ENCODE measurements at regions not wholly inside any gene's neighbourhood (a gene's known extent, or its start where the extent isn't known, plus 50 kb on each side); places are given as distances from the start of the nearest gene placed in this dataset.
"Not testable (repeated sequence)": the region's sequence is repeated elsewhere in the genome, so short reads cannot be mapped to it uniquely, and the experiment has no call there.

- DNase-seq, result no peak
Observed at GRCh38 chr6:884570-884969, 191.6 kb upstream of the EXOC2 start.

- DNase-seq, result no peak
Observed at GRCh38 chr6:882084-882598, 189.2 kb upstream of the EXOC2 start.

DNA sequence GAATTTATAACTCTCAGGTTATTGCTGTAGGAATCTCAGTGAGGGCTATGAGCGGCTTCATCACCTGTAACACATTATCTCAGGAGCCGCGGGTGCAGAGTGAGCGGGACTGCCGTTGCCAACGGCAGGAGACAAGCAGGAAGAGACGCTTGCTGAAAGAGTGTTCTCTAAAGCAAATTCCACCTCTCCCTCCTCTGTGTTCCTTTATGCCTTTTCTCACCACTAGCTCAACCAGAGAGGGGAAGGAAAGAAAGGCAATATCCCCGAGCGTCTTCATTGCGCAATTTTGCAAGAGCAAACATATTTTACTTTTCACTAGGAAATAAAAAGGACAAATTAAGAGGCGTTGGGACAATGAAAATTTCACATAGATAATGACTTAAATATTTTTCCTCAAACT, 185.2 kb upstream of the EXOC2 start:
- no peak for DNase-seq

DNA sequence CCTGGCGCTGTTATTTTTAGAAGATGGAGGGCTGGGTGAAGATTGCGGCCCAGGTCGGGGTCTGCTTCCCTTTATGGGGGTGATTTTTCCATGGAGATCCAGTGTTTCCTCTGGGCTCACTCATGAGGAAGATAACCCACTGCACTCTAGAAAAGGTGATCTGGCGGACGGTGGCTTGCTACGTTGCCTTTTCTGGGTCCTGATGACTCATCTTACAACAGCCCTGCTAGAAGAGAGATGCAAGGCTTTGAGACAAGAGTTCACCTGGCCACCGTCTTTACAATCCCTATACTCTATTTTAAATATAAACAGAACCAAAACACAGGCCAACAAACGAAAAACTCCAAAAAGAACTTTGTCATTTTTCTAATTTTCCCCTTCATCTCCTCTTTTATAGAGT, 182.1 kb upstream of the EXOC2 start:
- DNase-seq, result no peak

- DNase-seq, result no peak
Observed at GRCh38 chr6:872570-873125, 179.7 kb upstream of the EXOC2 start.

DNA sequence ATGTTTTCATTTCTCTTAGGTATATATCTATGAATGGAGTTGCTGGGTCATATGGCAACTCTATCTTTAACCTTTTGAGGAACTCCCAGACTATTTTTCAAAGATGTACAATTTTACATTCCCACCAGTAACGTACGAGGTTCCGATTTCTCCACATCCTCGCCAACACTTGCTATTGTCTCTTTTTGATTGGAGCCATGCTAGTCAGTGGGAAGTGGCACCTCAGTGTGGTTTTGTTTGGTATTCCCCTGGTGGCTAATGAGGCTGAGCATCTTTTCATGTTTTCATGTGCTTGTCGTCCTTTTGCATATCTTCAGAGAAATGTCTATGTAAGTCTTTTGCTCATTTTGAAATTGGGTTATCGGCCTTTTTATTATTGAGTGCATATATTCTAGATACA, 178.6 kb upstream of the EXOC2 start:
- no peak for DNase-seq

GRCh38 chr6:870096-870495, 177.2 kb upstream of the EXOC2 start:
- DNase-seq, result no peak

- DNase-seq, result no peak
Observed at GRCh38 chr6:868201-868600, 175.3 kb upstream of the EXOC2 start.

GRCh38 chr6:867378-867777, 174.4 kb upstream of the EXOC2 start:
- no peak for DNase-seq

GRCh38 chr6:866316-866715, 173.4 kb upstream of the EXOC2 start:
- DNase-seq, result no peak

DNA sequence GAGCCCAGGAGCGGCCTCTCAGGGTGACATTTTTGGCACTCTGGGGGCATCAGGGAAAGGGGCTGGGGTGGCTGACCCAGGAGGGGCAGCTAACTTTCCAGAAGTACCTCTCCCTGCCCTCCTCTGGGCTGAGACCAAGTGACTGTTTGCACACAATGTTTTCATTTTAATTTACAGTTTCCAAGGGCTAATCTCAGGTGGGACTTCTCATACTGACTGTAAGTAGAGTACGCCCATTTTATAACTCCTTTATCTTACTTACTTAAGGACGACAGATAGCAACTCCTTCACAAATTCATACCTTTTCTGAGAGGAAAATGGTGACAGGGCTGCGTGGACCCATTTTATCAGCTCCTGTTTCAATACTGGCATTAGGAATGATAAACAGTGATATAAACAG, 172.9 kb upstream of the EXOC2 start:
- no peak for DNase-seq

DNA sequence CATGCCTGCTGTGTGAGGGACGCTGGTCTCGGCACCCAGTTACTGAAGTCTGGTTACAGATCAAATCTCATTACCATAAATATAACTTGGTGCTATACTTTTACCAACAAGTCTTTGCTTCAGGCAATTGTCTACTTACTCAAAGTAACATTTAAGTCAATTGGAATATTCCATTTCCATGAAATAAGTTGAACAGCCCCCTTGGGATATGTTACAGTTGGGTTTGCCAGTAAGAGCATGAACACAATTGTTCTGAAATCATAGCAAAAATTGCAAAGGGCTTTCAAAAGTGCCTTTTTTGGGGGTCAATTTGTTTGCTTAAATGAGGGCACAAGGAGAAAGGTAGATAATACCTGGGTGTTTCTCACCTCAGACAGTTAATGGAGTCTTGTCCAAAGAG, 170.9 kb upstream of the EXOC2 start:
- no peak for DNase-seq

DNA sequence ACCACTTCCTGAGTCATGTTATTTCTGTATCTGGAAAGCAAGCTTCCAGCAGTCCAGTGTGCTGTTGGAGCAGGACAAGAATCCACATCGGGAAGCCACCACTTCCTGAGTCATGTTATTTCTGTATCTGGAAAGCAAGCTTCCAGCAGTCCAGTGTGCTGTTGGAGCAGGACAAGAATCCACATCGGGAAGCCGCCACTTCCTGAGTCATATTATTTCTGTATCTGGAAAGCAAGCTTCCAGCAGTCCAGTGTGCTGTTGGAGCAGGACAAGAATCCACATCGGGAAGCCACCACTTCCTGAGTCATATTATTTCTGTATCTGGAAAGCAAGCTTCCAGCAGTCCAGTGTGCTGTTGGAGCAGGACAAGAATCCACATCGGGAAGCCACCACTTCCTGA, 170.2 kb upstream of the EXOC2 start:
- DNase-seq, result not testable (repeated sequence)

GRCh38 chr6:859936-860335, 167.0 kb upstream of the EXOC2 start:
- DNase-seq, result no peak

DNA sequence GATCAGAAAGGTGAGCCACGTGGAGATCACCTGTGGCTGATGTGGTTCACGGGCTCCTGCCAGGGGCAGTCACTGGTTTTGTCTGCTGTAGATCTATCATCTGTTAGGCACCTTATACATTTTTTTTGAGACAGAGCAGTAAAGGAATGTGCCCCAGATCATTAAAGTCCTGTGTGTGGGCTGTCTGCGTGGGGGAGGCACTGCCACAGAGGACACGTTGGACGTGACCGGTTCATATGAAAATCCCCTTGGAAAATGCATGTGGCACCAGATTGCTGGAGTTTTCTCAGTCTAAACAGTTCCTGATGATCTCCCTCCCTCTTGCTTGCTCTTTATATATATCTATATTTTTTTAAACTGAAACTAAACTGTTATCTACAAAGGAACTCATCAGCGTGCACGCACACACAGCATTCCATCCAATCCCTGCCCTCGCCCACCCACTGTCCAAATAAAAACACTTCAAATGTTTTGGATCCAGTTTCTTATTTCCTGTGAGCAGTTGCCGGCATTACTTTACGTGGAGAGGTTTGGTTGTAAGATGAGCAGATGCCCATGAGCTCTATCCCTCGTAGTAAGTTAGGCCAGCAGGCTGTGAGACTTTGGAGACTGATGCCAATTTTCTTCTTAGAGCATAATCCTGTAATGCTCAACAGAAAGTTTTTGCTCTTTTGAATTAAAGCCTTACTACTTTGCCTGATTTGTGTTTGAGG, 161.6 kb upstream of the EXOC2 start:
- no peak for DNase-seq

DNA sequence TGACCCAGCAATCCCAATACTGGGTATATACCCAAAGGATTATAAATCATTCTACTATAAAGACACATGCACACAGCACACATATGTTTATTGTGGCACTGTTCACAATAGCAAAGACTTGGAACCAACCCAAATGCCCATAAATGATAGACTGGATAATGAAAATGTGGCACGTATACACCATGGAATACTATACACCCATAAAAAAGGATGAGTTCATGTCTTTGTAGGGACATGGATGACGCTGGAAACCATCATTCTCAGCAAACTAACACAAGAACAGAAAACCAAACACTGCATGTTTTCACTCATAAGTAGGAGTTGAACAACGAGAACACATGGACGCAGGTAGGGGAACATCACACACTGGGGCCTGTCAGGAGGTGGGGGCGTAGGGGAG, 159.3 kb upstream of the EXOC2 start:
- not testable (repeated sequence) for DNase-seq

DNA sequence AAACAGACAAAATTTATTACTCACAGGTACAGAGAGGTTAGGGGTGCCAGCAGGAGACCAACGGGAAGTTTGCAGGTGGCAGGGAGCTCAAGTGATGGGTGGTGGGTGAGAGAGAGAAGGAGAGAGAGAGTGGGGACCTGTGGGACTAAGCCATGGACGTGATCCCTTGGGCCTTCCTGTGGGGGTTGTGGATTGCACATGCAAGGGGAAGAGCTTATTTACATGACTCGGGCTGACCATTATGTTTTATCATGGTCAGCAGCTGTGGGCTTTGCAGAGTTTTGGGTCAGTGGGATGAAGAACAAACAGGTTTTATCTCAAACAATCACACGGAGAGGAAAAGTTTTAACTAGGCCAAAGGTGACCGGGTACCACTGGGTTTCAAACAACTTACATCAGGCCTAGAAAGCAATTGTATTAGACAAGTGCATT, 156.2 kb upstream of the EXOC2 start:
- DNase-seq, result no peak

DNA sequence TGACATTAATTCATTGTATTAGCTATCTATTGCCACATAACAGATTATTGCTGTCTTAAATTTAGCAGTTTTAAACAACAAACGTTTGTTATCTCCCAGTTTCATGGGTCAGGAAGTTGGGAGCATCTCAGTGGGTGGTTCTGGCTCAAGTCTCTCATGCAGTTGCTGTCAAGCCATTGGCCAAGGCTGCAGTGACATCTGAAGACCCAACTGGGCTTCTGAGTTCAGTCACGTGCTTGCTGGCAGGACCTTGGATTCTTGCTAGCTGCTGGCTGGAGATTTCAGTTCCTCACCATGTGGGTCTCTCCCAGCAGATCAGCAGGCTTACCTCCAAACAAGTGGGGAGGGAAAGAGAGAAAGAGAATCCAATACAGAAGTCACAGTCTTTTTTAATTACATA, 152.6 kb upstream of the EXOC2 start:
- DNase-seq, result no peak

DNA sequence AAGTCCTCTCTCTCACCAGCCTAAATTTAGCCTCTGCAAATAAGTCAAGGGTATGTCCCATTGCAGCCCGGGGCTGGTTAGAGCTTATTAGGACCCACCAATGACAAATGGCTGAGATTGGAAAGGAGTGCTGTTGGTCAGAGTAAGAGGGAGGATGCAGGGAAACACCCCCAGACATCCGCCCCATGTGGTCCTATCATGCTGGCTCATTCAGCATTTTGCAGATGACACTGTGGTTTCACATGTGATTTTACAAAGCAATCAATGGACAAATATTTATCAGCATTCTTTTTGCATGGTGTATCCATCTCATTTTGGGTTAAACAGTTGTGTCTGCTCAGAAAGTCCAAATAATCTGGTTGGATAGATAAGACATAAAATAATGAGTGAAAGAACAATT, 152.2 kb upstream of the EXOC2 start:
- no peak for DNase-seq

DNA sequence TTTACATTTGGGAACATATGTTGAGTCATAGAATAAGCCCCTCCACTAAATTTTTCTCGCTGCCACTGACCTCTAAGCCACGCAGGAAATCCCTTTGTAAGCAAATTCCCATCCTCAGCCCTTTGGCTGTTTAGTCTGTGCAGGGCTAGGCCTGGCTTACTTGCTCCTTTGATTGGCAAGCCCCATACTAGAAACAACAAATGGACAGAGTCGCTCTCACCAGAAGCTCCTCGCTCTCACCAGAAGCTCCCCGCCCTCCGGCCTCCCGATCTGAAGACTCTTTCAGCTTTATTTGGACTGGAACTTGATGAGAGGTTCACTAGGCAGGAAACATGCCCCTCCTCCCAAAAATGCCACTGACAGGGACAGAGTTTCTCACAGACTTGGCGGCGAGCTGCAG, 149.2 kb upstream of the EXOC2 start:
- DNase-seq, result no peak

- no peak for DNase-seq
Observed at GRCh38 chr6:841569-841968, 148.6 kb upstream of the EXOC2 start.

GRCh38 chr6:839201-839600, 146.3 kb upstream of the EXOC2 start:
- no peak for DNase-seq

- DNase-seq, result no peak
Observed at GRCh38 chr6:837380-837779, 144.4 kb upstream of the EXOC2 start.

DNA sequence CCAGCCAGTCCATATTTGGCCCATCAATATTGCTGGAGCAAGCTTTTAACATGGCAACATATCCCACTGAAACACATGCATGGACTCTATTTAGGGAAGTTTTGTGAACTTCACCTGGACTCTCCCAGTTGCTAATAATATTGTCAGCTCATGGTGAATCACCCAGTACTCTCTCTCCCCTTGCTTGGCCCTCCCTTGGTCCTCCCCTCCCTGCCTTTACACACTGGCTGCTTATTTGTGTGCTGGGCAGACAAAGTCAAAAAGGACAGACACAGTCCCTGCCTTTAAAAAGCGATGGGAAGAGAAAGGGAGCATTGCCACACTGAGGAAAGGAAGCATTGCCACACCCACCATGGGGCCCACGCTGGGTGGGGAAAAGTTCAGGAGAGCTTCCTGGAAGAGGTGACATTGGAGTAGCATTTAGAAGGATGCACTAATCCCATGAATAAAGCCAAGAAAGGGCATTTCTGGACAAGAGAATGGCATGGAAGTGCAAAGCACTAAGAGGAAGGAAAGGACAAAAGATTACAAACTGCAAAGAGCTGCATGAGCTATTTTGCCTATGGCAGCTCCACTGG, 143.4 kb upstream of the EXOC2 start:
- DNase-seq, result no peak

Measured in stimulated activated CD8-positive, alpha-beta memory T cell treated with anti-CD3 and anti-CD28 coated beads, Interleukin-4, amount 100 ng/mL, for 48 hours (primary cell).